Ishikawa (cell line): ENCODE measurements at regions not wholly inside any gene's neighbourhood (a gene's known extent, or its start where the extent isn't known, plus 50 kb on each side); places are given as distances from the start of the nearest gene placed in this dataset.

Source experiments
- CEBPB ChIP-seq: IDR thresholded peaks from 2 replicates; pipeline ENCODE4 v1.6.1; 2012
- CREB1 ChIP-seq: IDR thresholded peaks from 2 replicates; pipeline ENCODE4 v1.6.1; 2012; ENCODE audit warnings: low read depth
- EGR1 ChIP-seq: IDR thresholded peaks from 2 replicates; pipeline ENCODE4 v1.6.1; 2012
- EP300 ChIP-seq: IDR thresholded peaks from 2 replicates; pipeline ENCODE4 v1.6.1; 2012; ENCODE audit warnings: borderline replicate concordance
- FOXM1 ChIP-seq: IDR thresholded peaks from 2 replicates; pipeline ENCODE4 v1.6.1; 2012; ENCODE audit warnings: low read depth, borderline replicate concordance
- MAX ChIP-seq: IDR thresholded peaks from 2 replicates; pipeline ENCODE4 v1.6.1; 2012
- NFIC ChIP-seq: IDR thresholded peaks from 2 replicates; pipeline ENCODE4 v1.6.1; 2012
- RAD21 ChIP-seq: IDR thresholded peaks from 2 replicates; pipeline ENCODE4 v1.6.1; 2012; ENCODE audit warnings: low read depth
- TAF1 ChIP-seq: IDR thresholded peaks from 2 replicates; pipeline ENCODE4 v1.6.1; 2012; ENCODE audit warnings: low read depth, mild to moderate bottlenecking
- TCF12 ChIP-seq: IDR thresholded peaks from 2 replicates; pipeline ENCODE4 v1.6.1; 2012; ENCODE audit warnings: low read depth
- TEAD4 ChIP-seq: IDR thresholded peaks from 2 replicates; pipeline ENCODE4 v1.6.1; 2012
- YY1 ChIP-seq: IDR thresholded peaks from 2 replicates; pipeline ENCODE4 v1.6.1; 2012; ENCODE audit warnings: low read depth
- ZBTB7A ChIP-seq: IDR thresholded peaks from 2 replicates; pipeline ENCODE4 v1.6.1; 2012; ENCODE audit warnings: low read depth
- TF ChIP-seq, protein P1 (sequence below): IDR thresholded peaks from 2 replicates; pipeline ENCODE4 v1.6.1; 2012
- TF ChIP-seq, protein P2 (sequence below): IDR thresholded peaks from 2 replicates; pipeline ENCODE4 v1.6.1; 2012; ENCODE audit warnings: low read depth, mild to moderate bottlenecking

GRCh38 chr20:16801919-16802651 is 53.9 kb downstream of the OTOR start:
- TF ChIP-seq TAF1 (no peak), CEBPB (no peak), RAD21 (peak; percentile 82)

DNA sequence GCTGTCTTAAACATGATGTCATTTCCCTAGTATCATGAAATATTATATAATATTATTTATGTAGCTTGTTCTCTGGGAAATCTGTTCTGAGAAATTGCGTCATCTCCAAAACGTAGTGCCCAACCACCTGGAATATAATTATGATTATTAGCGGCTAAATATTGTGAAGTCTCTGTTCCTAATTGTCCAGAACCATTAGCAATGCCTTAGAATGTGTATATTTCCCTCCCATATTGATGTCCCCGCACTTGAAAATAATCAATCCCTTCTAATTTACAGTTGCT is 54.4 kb downstream of the OTOR start:
- TF ChIP-seq CREB1 = no peak
- no peak for TF ChIP-seq FOXM1
- no peak for TF ChIP-seq TAF1
- TF ChIP-seq RAD21 = no peak
- TF ChIP-seq ZBTB7A = no peak
- TF ChIP-seq EGR1 = no peak
- no peak for TF ChIP-seq TEAD4
- TF ChIP-seq CEBPB = no peak
- no peak for TF ChIP-seq EP300
- no peak for TF ChIP-seq NFIC
- TF ChIP-seq, protein P1, sequence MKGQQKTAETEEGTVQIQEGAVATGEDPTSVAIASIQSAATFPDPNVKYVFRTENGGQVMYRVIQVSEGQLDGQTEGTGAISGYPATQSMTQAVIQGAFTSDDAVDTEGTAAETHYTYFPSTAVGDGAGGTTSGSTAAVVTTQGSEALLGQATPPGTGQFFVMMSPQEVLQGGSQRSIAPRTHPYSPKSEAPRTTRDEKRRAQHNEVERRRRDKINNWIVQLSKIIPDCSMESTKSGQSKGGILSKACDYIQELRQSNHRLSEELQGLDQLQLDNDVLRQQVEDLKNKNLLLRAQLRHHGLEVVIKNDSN = no peak
- TF ChIP-seq, protein P2, sequence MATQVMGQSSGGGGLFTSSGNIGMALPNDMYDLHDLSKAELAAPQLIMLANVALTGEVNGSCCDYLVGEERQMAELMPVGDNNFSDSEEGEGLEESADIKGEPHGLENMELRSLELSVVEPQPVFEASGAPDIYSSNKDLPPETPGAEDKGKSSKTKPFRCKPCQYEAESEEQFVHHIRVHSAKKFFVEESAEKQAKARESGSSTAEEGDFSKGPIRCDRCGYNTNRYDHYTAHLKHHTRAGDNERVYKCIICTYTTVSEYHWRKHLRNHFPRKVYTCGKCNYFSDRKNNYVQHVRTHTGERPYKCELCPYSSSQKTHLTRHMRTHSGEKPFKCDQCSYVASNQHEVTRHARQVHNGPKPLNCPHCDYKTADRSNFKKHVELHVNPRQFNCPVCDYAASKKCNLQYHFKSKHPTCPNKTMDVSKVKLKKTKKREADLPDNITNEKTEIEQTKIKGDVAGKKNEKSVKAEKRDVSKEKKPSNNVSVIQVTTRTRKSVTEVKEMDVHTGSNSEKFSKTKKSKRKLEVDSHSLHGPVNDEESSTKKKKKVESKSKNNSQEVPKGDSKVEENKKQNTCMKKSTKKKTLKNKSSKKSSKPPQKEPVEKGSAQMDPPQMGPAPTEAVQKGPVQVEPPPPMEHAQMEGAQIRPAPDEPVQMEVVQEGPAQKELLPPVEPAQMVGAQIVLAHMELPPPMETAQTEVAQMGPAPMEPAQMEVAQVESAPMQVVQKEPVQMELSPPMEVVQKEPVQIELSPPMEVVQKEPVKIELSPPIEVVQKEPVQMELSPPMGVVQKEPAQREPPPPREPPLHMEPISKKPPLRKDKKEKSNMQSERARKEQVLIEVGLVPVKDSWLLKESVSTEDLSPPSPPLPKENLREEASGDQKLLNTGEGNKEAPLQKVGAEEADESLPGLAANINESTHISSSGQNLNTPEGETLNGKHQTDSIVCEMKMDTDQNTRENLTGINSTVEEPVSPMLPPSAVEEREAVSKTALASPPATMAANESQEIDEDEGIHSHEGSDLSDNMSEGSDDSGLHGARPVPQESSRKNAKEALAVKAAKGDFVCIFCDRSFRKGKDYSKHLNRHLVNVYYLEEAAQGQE = no peak
- no peak for TF ChIP-seq MAX
- no peak for TF ChIP-seq YY1
- TF ChIP-seq TCF12 = no peak

DNA sequence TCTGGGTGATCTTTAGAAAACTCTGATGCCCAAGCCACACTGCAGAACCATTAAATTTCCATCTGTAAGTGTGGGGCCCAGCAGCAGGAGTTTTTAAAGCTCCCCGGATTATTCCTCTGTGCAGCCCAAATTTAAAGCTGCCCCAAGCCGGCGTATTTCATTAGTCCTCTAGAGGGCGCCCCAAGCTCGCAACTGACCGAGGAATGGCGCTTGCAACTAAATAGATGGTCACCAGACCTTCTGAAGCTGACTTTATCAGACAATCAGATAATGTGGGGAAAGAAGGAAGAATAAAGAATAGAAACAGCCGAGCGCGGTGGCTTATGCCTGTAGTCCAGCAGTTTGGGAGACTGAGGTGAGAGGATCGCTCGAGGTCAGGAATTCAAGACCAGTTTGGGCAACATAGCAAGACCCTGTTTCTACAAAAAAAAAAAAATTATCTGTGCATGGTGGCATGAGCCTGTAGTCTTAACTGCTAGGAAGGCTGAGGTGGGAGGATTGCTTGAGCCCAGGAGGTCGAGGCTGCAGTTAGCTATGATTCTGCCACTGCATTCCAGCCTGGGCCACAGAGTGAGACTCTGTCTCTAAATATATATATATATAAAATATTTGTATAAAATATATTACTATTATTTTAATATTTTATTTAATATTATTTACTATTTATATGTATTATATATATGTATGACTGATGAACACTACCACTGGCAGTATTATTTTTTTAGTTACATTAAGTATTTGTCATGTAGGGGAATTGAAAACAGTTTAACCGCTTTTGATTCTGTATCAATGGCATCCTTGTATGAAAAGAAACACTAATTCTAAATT is 56.0 kb downstream of the OTOR start:
- TF ChIP-seq TCF12 (no peak), RAD21 (peak; percentile 82)

DNA sequence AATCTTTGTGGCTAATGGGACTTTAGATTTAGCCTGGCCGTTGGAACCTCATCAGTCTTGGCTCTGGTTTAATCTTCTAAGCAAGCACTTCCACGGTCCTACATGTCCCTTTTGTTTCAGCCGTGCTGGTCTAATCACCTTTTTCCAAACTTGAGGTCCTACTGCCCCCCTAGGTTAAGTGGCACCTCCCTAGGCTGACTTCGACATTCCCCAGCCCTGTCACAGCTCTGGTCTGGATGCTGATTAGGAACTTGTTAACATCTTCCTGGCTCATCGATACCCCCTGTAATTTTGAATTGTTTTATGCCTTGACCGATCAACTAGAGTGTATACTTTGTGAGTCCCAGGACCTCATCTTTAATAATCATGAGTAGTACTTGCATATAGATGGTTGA is 56.6 kb downstream of the OTOR start:
- TF ChIP-seq CREB1 = no peak
- no peak for TF ChIP-seq FOXM1
- no peak for TF ChIP-seq RAD21
- TF ChIP-seq EGR1 = no peak
- no peak for TF ChIP-seq MAX
- no peak for TF ChIP-seq YY1
- TF ChIP-seq, protein P1 = no peak
- no peak for TF ChIP-seq NFIC
- TF ChIP-seq TCF12 = no peak
- no peak for TF ChIP-seq EP300
- TF ChIP-seq CEBPB = no peak
- TF ChIP-seq TEAD4 = no peak
- no peak for TF ChIP-seq TAF1
- TF ChIP-seq ZBTB7A = no peak
- TF ChIP-seq, protein P2 = no peak

DNA sequence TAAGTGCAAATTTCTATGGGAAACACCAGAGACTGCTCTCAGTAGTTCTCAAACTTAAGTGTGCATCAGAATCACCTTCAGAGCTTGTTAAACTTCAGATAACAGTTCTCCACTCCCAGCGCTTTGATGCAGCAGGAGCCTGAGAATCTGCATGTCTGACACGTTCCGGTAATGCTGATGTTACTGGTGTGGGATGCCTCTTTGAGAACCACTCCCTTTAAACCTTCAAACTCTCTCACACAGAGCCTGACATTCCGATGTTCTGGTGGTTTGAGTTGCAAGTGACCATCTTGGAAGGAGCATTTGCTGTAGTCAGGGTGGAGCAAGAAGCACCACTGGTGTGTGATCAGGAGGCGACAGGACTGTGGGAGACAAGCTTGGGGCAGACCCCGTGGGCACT is 57.9 kb downstream of the OTOR start:
- TF ChIP-seq MAX (no peak), NFIC (no peak), TEAD4 (no peak), YY1 (no peak), TCF12 (no peak), RAD21 (no peak), EGR1 (no peak), TAF1 (no peak), CREB1 (no peak), EP300 (no peak), CEBPB (no peak)
- TF ChIP-seq, protein P1 = no peak
